Activated naive CD4-positive, alpha-beta T cell (primary cell): ENCODE measurements at regions not wholly inside any gene's neighbourhood (a gene's known extent, or its start where the extent isn't known, plus 50 kb on each side); places are given as distances from the start of the nearest gene placed in this dataset.
A peak's percentile ranks its signal among the peaks of the same experiment; 100 is the strongest.

ENCODE experiments used
- DNase-seq, 4 experiments: peaks; one replicate each; lab custom pipeline; 2025; lab: John Stamatoyannopoulos, UW

DNA sequence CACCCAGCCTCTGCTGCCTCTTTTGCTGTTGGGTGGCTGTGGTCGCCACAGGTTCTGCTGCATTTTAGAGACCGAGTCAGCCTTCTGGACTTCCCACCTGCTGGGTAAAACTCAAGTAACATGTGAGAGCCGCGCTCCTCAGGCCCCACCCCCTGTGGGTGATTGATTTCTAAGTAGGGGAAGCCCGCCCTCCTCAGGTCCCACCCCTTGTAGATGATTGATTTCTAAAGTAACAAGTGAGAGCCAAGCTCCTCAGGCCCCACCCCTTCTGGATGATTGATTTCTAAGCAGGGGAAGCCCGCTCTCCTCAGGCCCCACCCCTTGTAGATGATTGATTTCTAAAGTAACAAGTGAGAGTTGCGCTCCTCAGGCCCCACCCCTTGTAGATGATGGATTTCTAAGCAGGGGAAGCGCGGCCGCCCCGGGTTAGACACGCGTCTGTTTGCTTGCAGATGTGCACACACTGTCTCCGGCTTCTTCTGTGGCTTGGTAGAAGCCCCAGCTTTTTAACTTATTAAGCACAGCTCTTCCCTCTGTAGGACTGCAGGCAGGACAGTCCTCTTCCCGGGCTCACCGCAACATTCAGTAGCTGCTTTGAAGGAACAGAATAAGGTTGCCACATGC is 83.4 kb downstream of the FAM43A start:
- peak; percentile 74 to 89 (median 79) for DNase-seq

- no peak for DNase-seq
These were observed 86.7 kb downstream of the FAM43A start for GRCh38 chr3:194772241-194773000.

- no peak for DNase-seq
These were observed 87.5 kb downstream of the FAM43A start for GRCh38 chr3:194773216-194773615.

GRCh38 chr3:194773771-194774455 is 88.2 kb downstream of the FAM43A start:
- DNase-seq: no peak

- DNase-seq: no peak
These were observed 89.6 kb downstream of the FAM43A start for GRCh38 chr3:194775266-194775665.

GRCh38 chr3:194775731-194776130 is 90.0 kb downstream of the FAM43A start:
- no peak for DNase-seq

GRCh38 chr3:194777729-194778128 is 92.0 kb downstream of the FAM43A start:
- no peak for DNase-seq

- no peak for DNase-seq
These were observed 94.1 kb downstream of the FAM43A start for GRCh38 chr3:194779729-194780224.

DNA sequence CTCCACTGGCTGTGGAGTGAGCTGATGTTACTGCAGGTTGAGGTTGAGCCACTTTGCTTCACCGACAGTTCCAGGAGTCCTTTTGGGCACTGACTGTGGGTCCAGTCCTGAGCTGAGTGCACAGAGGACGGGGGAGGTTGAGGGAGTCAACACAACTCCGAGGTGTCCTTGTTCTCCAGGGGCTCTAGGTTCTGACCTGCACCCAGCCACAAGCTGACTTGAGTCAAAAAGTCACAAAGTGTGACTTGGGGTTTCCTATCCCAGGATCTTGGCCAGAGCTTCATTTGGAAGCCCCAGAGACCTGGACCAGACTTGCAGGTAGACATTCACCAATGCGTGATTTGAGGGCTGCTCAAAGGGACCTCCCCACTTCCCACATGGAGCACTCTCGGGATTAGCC is 95.0 kb downstream of the FAM43A start:
- no peak for DNase-seq

DNA sequence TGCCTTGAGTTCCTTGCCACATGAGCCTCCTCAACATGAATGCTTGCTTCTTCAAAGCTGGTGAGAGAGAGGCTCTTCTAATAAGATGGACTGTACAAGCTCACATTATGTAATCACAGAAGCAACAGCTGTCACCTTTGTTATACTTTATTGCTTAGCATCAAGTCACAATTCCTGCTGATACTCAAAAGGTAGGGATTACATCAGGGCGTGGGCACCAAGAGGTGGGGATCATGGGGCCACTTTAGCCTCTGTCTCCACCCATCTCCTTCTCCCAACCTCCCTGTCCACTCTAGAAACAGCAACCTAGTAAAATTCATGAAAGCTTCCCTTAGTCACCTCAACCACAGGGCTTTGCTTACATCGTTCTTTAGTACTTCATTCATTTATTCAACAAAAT is 95.9 kb downstream of the FAM43A start:
- DNase-seq: no peak

DNA sequence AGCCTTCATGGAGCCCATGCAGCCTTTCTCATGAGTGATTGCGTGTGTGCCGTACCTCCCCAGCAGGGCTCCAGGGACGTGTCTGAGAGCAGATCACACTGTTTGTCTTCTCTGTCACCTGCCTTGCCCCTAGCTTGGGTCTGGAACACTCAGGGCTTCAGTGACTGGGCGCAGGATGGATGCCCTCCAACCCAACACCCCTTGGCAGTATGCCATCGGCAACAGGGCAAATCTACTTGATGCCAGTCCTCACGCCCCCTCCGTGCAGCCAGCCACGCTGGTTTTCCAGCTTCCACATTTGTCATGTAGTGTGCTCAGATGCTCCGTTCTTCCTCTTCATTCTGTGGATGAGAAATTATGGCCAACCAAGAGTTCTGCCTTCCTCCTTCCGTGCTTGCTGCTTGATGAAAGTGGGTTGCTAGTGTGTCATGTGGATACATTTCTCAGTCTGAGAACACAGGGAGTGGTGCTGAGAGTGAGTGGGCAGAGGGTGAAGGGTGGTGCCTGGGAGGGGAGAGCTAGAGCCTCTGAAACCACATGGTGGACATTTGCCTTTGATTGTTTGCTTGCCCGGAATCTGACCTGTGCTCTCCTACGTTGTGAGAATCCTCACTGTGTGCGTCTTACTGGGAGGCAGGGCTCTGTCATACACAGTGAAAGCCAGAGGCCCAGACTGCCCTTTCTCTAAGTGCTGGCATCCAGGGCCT is 97.2 kb downstream of the FAM43A start:
- DNase-seq: no peak

GRCh38 chr3:194784361-194784760 is 98.7 kb downstream of the FAM43A start:
- no peak for DNase-seq

- DNase-seq: no peak
These were observed 99.6 kb downstream of the FAM43A start for GRCh38 chr3:194785315-194785714.

DNA sequence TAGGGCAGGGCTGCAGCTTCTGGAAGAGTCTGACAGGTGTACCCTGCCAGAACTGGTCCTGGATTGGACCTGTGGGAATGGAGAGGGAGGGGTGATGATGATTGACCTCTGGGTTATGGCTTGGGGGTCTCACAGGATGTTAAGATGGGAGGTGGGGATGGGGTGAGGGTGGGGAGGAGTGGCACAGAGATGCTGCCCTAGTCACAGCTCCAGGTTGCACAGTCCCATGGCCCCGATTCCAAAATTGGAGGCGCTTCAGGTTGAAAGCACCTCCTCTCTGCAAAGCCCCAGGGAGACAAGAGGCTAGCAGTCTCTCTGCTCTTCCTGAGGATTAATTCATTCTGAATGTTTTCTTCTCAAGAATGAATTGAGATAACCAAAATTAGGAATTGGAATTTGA is 101.4 kb downstream of the FAM43A start:
- DNase-seq: no peak

DNA sequence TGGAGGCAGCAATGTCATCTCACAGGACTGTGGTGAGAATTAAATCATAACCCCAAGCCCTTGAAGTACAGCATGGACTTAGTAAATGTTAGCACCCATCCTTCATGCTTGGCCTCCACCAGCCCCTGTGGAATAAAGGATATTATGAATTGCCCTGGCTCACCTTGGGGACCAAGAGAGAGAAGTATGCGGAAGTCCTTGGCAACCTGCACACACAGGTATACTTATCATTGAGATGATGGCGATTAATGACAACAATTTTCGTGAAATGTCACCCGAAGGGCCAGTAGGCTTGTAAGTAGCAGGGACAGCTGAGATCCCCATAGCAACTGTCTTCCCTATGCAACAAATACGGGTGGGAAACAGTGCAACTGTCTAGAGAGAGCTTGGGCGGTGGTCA is 102.0 kb downstream of the FAM43A start:
- no peak for DNase-seq

DNA sequence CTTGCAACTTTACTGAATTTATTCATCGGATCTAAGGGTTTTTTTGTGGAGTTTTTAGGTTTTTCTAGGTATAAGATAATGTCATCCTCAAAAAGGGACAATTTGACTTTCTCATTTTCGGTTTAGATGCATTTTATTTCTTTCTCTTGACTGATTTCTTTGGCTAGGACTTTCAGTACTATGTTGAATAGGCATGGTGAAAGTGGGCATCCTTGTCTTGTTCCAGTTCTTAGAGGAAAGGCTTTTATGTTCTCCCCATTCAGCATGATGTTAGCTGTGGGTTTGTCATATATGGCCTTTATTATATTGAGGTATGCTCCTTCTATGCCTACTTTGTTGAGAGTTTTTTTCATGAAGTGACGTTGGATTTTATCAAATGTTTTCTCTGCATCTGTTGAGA is 106.7 kb downstream of the FAM43A start:
- DNase-seq: no peak

GRCh38 chr3:194797555-194798250 is 112.0 kb downstream of the FAM43A start:
- no peak for DNase-seq

GRCh38 chr3:194798486-194798885 is 112.8 kb downstream of the FAM43A start:
- no peak for DNase-seq

DNA sequence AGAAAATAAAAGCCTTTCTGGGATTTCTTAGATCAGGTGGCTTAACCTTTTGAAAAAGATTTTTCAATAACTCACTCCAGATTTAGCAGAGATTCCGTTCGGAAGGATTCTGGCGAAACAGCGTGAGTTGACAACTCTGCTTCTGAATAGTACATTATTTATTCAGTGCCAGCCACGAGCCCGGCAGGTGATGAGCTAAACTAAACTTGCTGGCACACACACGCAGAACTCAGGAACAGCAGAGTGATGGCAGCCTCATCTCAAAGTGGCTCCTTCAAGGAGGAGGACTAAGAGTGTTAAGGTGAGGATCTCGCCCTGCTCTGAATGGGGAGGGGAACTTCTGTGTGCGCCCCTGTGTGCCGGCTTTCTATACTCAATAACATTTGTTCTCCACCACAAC is 114.3 kb downstream of the FAM43A start:
- DNase-seq: no peak

GRCh38 chr3:194801461-194802432 is 116.1 kb downstream of the FAM43A start:
- no peak for DNase-seq

GRCh38 chr3:194804796-194805195 is 119.1 kb downstream of the FAM43A start:
- DNase-seq: no peak
